GM12878 (cell line): ENCODE measurements at regions not wholly inside any gene's neighbourhood (a gene's known extent, or its start where the extent isn't known, plus 50 kb on each side); places are given as distances from the start of the nearest gene placed in this dataset.

ENCODE experiments used
- ATAC-seq: fragments of 200-7000 bp; cut with Tn5 transposase; 3 replicates; pipeline ENCODE4 v1.9.1; 2020; ENCODE audit warnings: mild to moderate bottlenecking, moderate library complexity
- BruUV-seq: library from RNA; stranded (reverse); fragments of 400-500 nt; replicated peaks from 2 replicates; lab custom pipeline; 2021; lab: Mats Ljungman, UMichigan
- CTCF ChIA-PET: fragments of 300-600 bp; sonication (Branson Sonifier 250); formaldehyde crosslinking; extraction: SDS; loops from one replicate; lab custom pipeline; 2021; ENCODE audit warnings: inconsistent platforms; lab: Yijun Ruan, JAX
- POLR2A ChIA-PET: fragments of 350-600 bp; formaldehyde crosslinking; extraction: SDS; loops from one replicate; lab custom pipeline; 2021; ENCODE audit warnings: inconsistent platforms; lab: Charles Lee
- RAD21 ChIA-PET: fragments of 300-600 bp; sonication (Branson Sonifier 250); formaldehyde crosslinking; loops from one replicate; lab custom pipeline; 2023; ENCODE audit warnings: antibody characterized with exemption; ENCODE audit not compliant: unreplicated experiment; lab: Charles Lee
- SMC1A ChIA-PET: fragments of 300-600 bp; sonication (Branson Sonifier 250); formaldehyde crosslinking; loops from one replicate; lab custom pipeline; 2023; ENCODE audit not compliant: unreplicated experiment, uncharacterized antibody; lab: Charles Lee
- DNase-seq: peaks from one replicate; pipeline ENCODE4 v3.0.0-alpha.2; 2011; ENCODE audit warnings: low read depth, low spot score
- FAIRE-seq: peaks from 3 replicates; lab custom pipeline; 2011; peaks lifted over from hg19 to GRCh38; lab: Jason Lieb, UNC
- H2AFZ ChIP-seq: 2 replicates; pipeline ENCODE4 v1.6.0; 2011; ENCODE audit warnings: low read depth, low read length, control low read depth; ENCODE audit not compliant: control insufficient read depth
- H3K27ac ChIP-seq: 2 replicates; pipeline ENCODE4 v1.5.1; 2011; ENCODE audit warnings: control low read depth; ENCODE audit not compliant: control insufficient read depth, insufficient read depth
- H3K27me3 ChIP-seq, 2 experiments: replicated peaks in 1 of 2; 2 replicates each; pipeline versions ENCODE4 v1.6.0 to v1.6.1; 2011; ENCODE audit warnings: low read length in 1 of 2; ENCODE audit not compliant: control insufficient read depth in 2 of 2, insufficient read depth in 2 of 2
- H3K36me3 ChIP-seq, 2 experiments: 2 replicates each; pipeline ENCODE4 v1.5.1; 2011; ENCODE audit warnings: low read length in 1 of 2; ENCODE audit not compliant: control insufficient read depth in 2 of 2, insufficient read depth in 2 of 2
- H3K4me1 ChIP-seq: 2 replicates; pipeline ENCODE4 v1.6.1; 2011; ENCODE audit warnings: mild to moderate bottlenecking, low read length, moderate library complexity, mixed read lengths; ENCODE audit not compliant: control insufficient read depth, insufficient read depth
- H3K4me2 ChIP-seq: 2 replicates; pipeline ENCODE4 v1.6.0; 2011; ENCODE audit warnings: control low read depth; ENCODE audit not compliant: control insufficient read depth, insufficient read depth
- H3K4me3 ChIP-seq: fragments of 200-600 bp; sonication (generic); 2 replicates; pipeline ENCODE4 v1.5.1; 2016
- H3K79me2 ChIP-seq: 2 replicates; pipeline ENCODE4 v1.6.0; 2011; ENCODE audit warnings: low read length; ENCODE audit not compliant: control insufficient read depth, insufficient read depth
- H3K9ac ChIP-seq: 2 replicates; pipeline ENCODE4 v1.8.0; 2011; ENCODE audit warnings: low read length, control low read depth, mixed read lengths; ENCODE audit not compliant: control insufficient read depth, insufficient read depth
- H3K9me3 ChIP-seq: replicated peaks from 3 replicates; pipeline ENCODE4 v1.5.1; 2011; ENCODE audit warnings: mild to moderate bottlenecking, low read length; ENCODE audit not compliant: control insufficient read depth, insufficient read depth
- H4K20me1 ChIP-seq: 2 replicates; pipeline ENCODE4 v1.6.0; 2011; ENCODE audit not compliant: control insufficient read depth, insufficient read depth
- CBX3 ChIP-seq: fragments of 200-600 bp; sonication (generic); IDR thresholded peaks from 2 replicates; pipeline ENCODE4 v1.6.1; 2016; ENCODE audit warnings: low read depth, borderline replicate concordance
- HCFC1 ChIP-seq: fragments of 150-350 bp; IDR thresholded peaks from 2 replicates; pipeline ENCODE4 v1.6.1; 2014; ENCODE audit warnings: low read length
- MAX ChIP-seq: IDR thresholded peaks from 2 replicates; pipeline ENCODE4 v1.6.1; 2012; ENCODE audit warnings: low read depth, low read length, improper control_type of control experiment
- MTA2 ChIP-seq: fragments of 450-650 bp; IDR thresholded peaks from 2 replicates; pipeline ENCODE4 v1.6.1; 2016; ENCODE audit warnings: low read depth, mild to moderate bottlenecking, moderate library complexity
- PAX8 ChIP-seq: fragments of 450-650 bp; IDR thresholded peaks from 2 replicates; pipeline ENCODE4 v1.6.1; 2017; ENCODE audit warnings: mild to moderate bottlenecking, moderate library complexity
- POLR2A ChIP-seq: IDR thresholded peaks from 2 replicates; pipeline ENCODE4 v1.6.1; 2011; ENCODE audit warnings: low read depth, mild to moderate bottlenecking, low read length
- RAD21 ChIP-seq: IDR thresholded peaks from 2 replicates; pipeline ENCODE4 v1.6.1; 2011; ENCODE audit warnings: mild to moderate bottlenecking, low read depth, low read length, moderate library complexity; ENCODE audit not compliant: insufficient read depth
- TARDBP ChIP-seq: IDR thresholded peaks from 2 replicates; pipeline ENCODE4 v1.6.1; 2016; ENCODE audit warnings: borderline replicate concordance
- ZNF384 ChIP-seq: IDR thresholded peaks from 2 replicates; pipeline ENCODE4 v1.6.1; 2012; ENCODE audit warnings: low read depth, mild to moderate bottlenecking, low read length, improper control_type of control experiment, borderline replicate concordance
- WGBS: methylation state at CpG from one replicate; pipeline ENCODE4 v1.1.6; 2016; ENCODE audit warnings: low lambda C conversion rate; ENCODE audit not compliant: insufficient replicate concordance, insufficient coverage; ENCODE audit errors: missing lambda C conversion rate; 5-methylcytosine and 5-hydroxymethylcytosine counted together
- in situ Hi-C: fragments of 300-500 bp; cut with MboI; formaldehyde crosslinking; loops from 9 replicates; pipeline ENCODE4 v1.14.3; 2018; ENCODE audit warnings: mixed read lengths
- intact Hi-C: fragments of 100-400 bp; cut with micrococcal nuclease; formaldehyde crosslinking; loops from one replicate; pipeline ENCODE4 v1.14.2; 2022; ENCODE audit not compliant: unreplicated experiment
- TF ChIP-seq, protein P1 (sequence below), 3 experiments: IDR thresholded peaks in 2 of 3; conservative IDR thresholded peaks in 1 of 3; 2 replicates each; pipeline ENCODE4 v1.5.1; 2011; ENCODE audit warnings: low read depth in 3 of 3, low read length in 3 of 3, mild to moderate bottlenecking in 3 of 3, control low read depth in 2 of 3, moderate library complexity in 2 of 3, inconsistent platforms in 1 of 3, mixed read lengths in 1 of 3; ENCODE audit not compliant: control insufficient read depth in 2 of 3, insufficient read depth in 1 of 3; ENCODE audit errors: extremely low read depth in 1 of 3
- TF ChIP-seq, protein P2 (sequence below): IDR thresholded peaks from 2 replicates; pipeline ENCODE4 v1.6.1; 2011; ENCODE audit warnings: borderline replicate concordance, low read depth, mild to moderate bottlenecking, moderate library complexity, mixed read lengths, low read length; ENCODE audit not compliant: insufficient read depth; ENCODE audit errors: extremely low read length

DNA sequence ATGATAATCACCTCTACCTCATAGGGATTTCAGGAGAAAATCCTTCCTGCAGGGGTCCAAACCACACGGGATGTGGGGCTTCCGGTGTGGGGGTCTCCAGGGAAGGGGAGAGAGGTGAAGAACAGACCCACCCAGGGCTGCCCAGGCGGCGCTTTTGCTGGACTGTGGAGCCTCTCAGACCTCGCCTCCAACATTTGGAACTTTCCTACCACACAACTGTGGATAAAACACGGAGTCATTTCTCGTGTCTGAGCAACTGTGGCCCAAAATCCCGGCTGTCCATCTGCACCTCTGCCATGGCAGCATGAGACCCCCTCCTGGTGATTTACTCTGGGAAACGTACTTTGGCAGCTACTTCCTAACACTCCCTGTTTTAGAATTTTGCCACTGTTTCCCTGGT lies 307.8 kb upstream of the IRX4 start:
- intact Hi-C loops: no loop called here
- Histone ChIP-seq H3K27ac (no peak overlapping the region), H4K20me1 (no peaks in the 10 kb centered on the region)
- FAIRE-seq (no peak), DNase-seq (no peak)
- TF ChIP-seq CBX3: no peak
- TF ChIP-seq RAD21: no peak
- no peak for TF ChIP-seq POLR2A
- no peak for TF ChIP-seq PAX8
- TF ChIP-seq HCFC1: no peak
- TF ChIP-seq, protein P1, sequence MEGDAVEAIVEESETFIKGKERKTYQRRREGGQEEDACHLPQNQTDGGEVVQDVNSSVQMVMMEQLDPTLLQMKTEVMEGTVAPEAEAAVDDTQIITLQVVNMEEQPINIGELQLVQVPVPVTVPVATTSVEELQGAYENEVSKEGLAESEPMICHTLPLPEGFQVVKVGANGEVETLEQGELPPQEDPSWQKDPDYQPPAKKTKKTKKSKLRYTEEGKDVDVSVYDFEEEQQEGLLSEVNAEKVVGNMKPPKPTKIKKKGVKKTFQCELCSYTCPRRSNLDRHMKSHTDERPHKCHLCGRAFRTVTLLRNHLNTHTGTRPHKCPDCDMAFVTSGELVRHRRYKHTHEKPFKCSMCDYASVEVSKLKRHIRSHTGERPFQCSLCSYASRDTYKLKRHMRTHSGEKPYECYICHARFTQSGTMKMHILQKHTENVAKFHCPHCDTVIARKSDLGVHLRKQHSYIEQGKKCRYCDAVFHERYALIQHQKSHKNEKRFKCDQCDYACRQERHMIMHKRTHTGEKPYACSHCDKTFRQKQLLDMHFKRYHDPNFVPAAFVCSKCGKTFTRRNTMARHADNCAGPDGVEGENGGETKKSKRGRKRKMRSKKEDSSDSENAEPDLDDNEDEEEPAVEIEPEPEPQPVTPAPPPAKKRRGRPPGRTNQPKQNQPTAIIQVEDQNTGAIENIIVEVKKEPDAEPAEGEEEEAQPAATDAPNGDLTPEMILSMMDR (IDR thresholded peaks at IDR 0.05 in 2 of 3, conservative IDR thresholded peaks at IDR 0.05 in 1 of 3; ENCODE audit: control insufficient read depth in 2 of 3, extremely low read depth in 1 of 3, insufficient read depth in 1 of 3, low read depth in 3 of 3, low read length in 3 of 3): no peak
- no peak for TF ChIP-seq MTA2
- no peak for TF ChIP-seq TARDBP
- no peak for TF ChIP-seq ZNF384
- TF ChIP-seq, protein P2, sequence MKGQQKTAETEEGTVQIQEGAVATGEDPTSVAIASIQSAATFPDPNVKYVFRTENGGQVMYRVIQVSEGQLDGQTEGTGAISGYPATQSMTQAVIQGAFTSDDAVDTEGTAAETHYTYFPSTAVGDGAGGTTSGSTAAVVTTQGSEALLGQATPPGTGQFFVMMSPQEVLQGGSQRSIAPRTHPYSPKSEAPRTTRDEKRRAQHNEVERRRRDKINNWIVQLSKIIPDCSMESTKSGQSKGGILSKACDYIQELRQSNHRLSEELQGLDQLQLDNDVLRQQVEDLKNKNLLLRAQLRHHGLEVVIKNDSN: no peak
- TF ChIP-seq MAX: no peak
- TF ChIP-seq, all 136 proteins: peak for 0
- Histone ChIP-seq H3K4me1 (no peaks in the 10 kb centered on the region), H2AFZ (no peak overlapping the region), H3K79me2 (no peaks in the 10 kb centered on the region), H3K4me3 (no peak overlapping the region), H3K9ac (no peak overlapping the region), H3K27me3 (no peaks in the 10 kb centered on the region), H3K4me2 (no peak overlapping the region), H3K36me3 (no peaks in the 10 kb centered on the region), H3K9me3 (no peaks in the 10 kb centered on the region; the same call in 2 of the 3 replicates)
- ATAC-seq: no peak
- 9% methylated on average over 9 of the region's 9 CpGs for WGBS
- in situ Hi-C loops: no loop called here
- ChIA-PET POLR2A (no interaction called here), SMC1A (no interaction called here), RAD21 (no interaction called here), CTCF (no interaction called here)
- BruUV-seq: no TSS peak
